IMR-90 (cell line): ENCODE measurements at regions not wholly inside any gene's neighbourhood (a gene's known extent, or its start where the extent isn't known, plus 50 kb on each side); places are given as distances from the start of the nearest gene placed in this dataset.

Experiments used
- ATAC-seq: fragments of 200-7000 bp; cut with Tn5 transposase; 2 replicates; pipeline ENCODE4 v1.9.1; 2020; ENCODE audit warnings: low read depth, mild to moderate bottlenecking, moderate library complexity
- BruUV-seq: library from RNA; stranded (reverse); fragments of 400-500 nt; replicated peaks from 2 replicates; lab custom pipeline; 2021; lab: Mats Ljungman, UMichigan
- CTCF ChIA-PET: fragments of 300-600 bp; formaldehyde crosslinking; extraction: SDS; loops from one replicate; lab custom pipeline; 2021; ENCODE audit warnings: antibody characterized with exemption; lab: Yijun Ruan, JAX
- POLR2A ChIA-PET: fragments of 300-600 bp; sonication (Branson Sonifier 250); formaldehyde crosslinking; loops from one replicate; lab custom pipeline; 2022; ENCODE audit warnings: antibody characterized with exemption; ENCODE audit not compliant: unreplicated experiment; lab: Charles Lee
- DNase-seq: peaks from one replicate; pipeline ENCODE4 v3.0.0; 2013
- H2AFZ ChIP-seq: replicated peaks from 2 replicates; pipeline ENCODE3; 2013; ENCODE audit warnings: low read length, mild to moderate bottlenecking; ENCODE audit not compliant: poor library complexity
- H2AK5ac ChIP-seq: 2 replicates; pipeline ENCODE4 v1.6.1; 2013; ENCODE audit warnings: low read depth, low read length, inconsistent platforms
- H2AK9ac ChIP-seq: replicated peaks from 2 replicates; pipeline ENCODE3; 2013; ENCODE audit warnings: mild to moderate bottlenecking, low read depth, low read length, moderate library complexity; ENCODE audit not compliant: poor library complexity
- H2BK120ac ChIP-seq: 2 replicates; pipeline ENCODE4 v1.6.1; 2013; ENCODE audit warnings: low read depth, low read length, inconsistent platforms
- H2BK15ac ChIP-seq: 3 replicates; pipeline ENCODE4 v1.6.1; 2013; ENCODE audit warnings: low read depth, low read length, inconsistent platforms
- H2BK20ac ChIP-seq: 2 replicates; pipeline ENCODE4 v1.6.1; 2013; ENCODE audit warnings: low read depth, mild to moderate bottlenecking, inconsistent platforms, low read length, moderate library complexity
- H2BK5ac ChIP-seq: 2 replicates; pipeline ENCODE4 v1.6.1; 2013; ENCODE audit warnings: mild to moderate bottlenecking, low read depth, low read length, inconsistent platforms; ENCODE audit not compliant: poor library complexity, severe bottlenecking
- H3K14ac ChIP-seq: replicated peaks from 2 replicates; pipeline ENCODE4 v1.6.1; 2013; ENCODE audit warnings: low read depth, low read length, inconsistent platforms
- H3K18ac ChIP-seq: 2 replicates; pipeline ENCODE4 v1.6.1; 2013; ENCODE audit warnings: low read depth, low read length, control low read depth
- H3K23ac ChIP-seq: 2 replicates; pipeline ENCODE4 v1.6.1; 2013; ENCODE audit warnings: low read depth, low read length, inconsistent platforms
- H3K27ac ChIP-seq: 2 replicates; pipeline ENCODE4 v1.5.1; 2013; ENCODE audit warnings: mild to moderate bottlenecking, control low read depth, low read length; ENCODE audit not compliant: insufficient read depth
- H3K27me3 ChIP-seq: 2 replicates; pipeline ENCODE4 v1.6.1; 2013; ENCODE audit warnings: low read length; ENCODE audit not compliant: control insufficient read depth, insufficient read depth
- H3K36me3 ChIP-seq: 2 replicates; pipeline ENCODE4 v1.6.1; 2013; ENCODE audit warnings: low read length, mixed read lengths; ENCODE audit not compliant: control insufficient read depth, insufficient read depth
- H3K4ac ChIP-seq: 2 replicates; pipeline ENCODE4 v1.6.1; 2013; ENCODE audit warnings: low read depth, low read length, inconsistent platforms
- H3K4me1 ChIP-seq: 2 replicates; pipeline ENCODE4 v1.6.1; 2013; ENCODE audit warnings: low read length, mixed read lengths; ENCODE audit not compliant: control insufficient read depth, insufficient read depth
- H3K4me2 ChIP-seq: 2 replicates; pipeline ENCODE4 v1.6.1; 2013; ENCODE audit warnings: low read depth, mild to moderate bottlenecking, control low read depth, low read length, moderate library complexity
- H3K4me3 ChIP-seq: 2 replicates; pipeline ENCODE4 v1.5.1; 2013; ENCODE audit warnings: low read depth, mild to moderate bottlenecking, control low read depth, low read length, moderate library complexity; ENCODE audit not compliant: insufficient read depth
- H3K56ac ChIP-seq: 2 replicates; pipeline ENCODE4 v1.6.1; 2013; ENCODE audit warnings: low read length, inconsistent platforms; ENCODE audit not compliant: insufficient read depth; ENCODE audit errors: extremely low read depth
- H3K79me1 ChIP-seq, 2 experiments: 2 replicates each; pipeline ENCODE4 v1.6.1; 2013; ENCODE audit warnings: low read length in 2 of 2, inconsistent platforms in 1 of 2, low read depth in 1 of 2
- H3K9ac ChIP-seq: 2 replicates; pipeline ENCODE4 v1.6.1; 2013; ENCODE audit warnings: low read depth, low read length, control low read depth
- H3K9me1 ChIP-seq: 2 replicates; pipeline ENCODE4 v1.6.1; 2013; ENCODE audit warnings: low read length, inconsistent platforms; ENCODE audit not compliant: insufficient read depth
- H3K9me3 ChIP-seq: 2 replicates; pipeline ENCODE4 v1.6.1; 2013; ENCODE audit warnings: low read length; ENCODE audit not compliant: control insufficient read depth, insufficient read depth
- H4K20me1 ChIP-seq: 2 replicates; pipeline ENCODE4 v1.6.1; 2013; ENCODE audit warnings: low read length, inconsistent platforms; ENCODE audit not compliant: insufficient read depth
- H4K5ac ChIP-seq: 2 replicates; pipeline ENCODE4 v1.6.1; 2013; ENCODE audit warnings: mild to moderate bottlenecking, low read depth, low read length, control low read depth
- H4K8ac ChIP-seq, 2 experiments: 2 replicates each; pipeline ENCODE4 v1.6.1; 2013; ENCODE audit warnings: low read depth in 2 of 2, low read length in 2 of 2, control low read depth in 1 of 2, inconsistent platforms in 1 of 2
- H4K91ac ChIP-seq: 2 replicates; pipeline ENCODE4 v1.6.1; 2013; ENCODE audit warnings: low read depth, low read length, inconsistent platforms; ENCODE audit not compliant: insufficient read depth
- BHLHE40 ChIP-seq: fragments of 150-350 bp; IDR thresholded peaks from 2 replicates; pipeline ENCODE4 v1.6.1; 2016; ENCODE audit warnings: mild to moderate bottlenecking, low read depth, low read length
- CEBPB ChIP-seq: IDR thresholded peaks from 2 replicates; pipeline ENCODE4 v1.6.1; 2012; ENCODE audit warnings: low read depth, low read length, improper control_type of control experiment
- FOS ChIP-seq: fragments of 150-350 bp; IDR thresholded peaks from 2 replicates; pipeline ENCODE4 v1.6.1; 2016; ENCODE audit warnings: low read depth, low read length
- MAFK ChIP-seq: IDR thresholded peaks from 2 replicates; pipeline ENCODE4 v1.6.1; 2012; ENCODE audit warnings: low read depth, low read length, improper control_type of control experiment
- MAZ ChIP-seq: IDR thresholded peaks from 2 replicates; pipeline ENCODE4 v1.6.1; 2012; ENCODE audit warnings: low read depth, mild to moderate bottlenecking, low read length, improper control_type of control experiment, moderate library complexity, borderline replicate concordance
- MXI1 ChIP-seq: IDR thresholded peaks from 2 replicates; pipeline ENCODE4 v1.6.1; 2012; ENCODE audit warnings: low read depth, mild to moderate bottlenecking, low read length, moderate library complexity, borderline replicate concordance
- NFE2L2 ChIP-seq: fragments of 150-350 bp; IDR thresholded peaks from 2 replicates; pipeline ENCODE4 v1.6.1; 2016; ENCODE audit warnings: low read depth, mild to moderate bottlenecking, low read length
- POLR2A ChIP-seq: IDR thresholded peaks from 2 replicates; pipeline ENCODE4 v1.6.1; 2012; ENCODE audit warnings: mild to moderate bottlenecking, low read depth, low read length
- RAD21 ChIP-seq: IDR thresholded peaks from 2 replicates; pipeline ENCODE4 v1.6.1; 2012; ENCODE audit warnings: low read length, improper control_type of control experiment
- RCOR1 ChIP-seq: IDR thresholded peaks from 2 replicates; pipeline ENCODE4 v1.6.1; 2012; ENCODE audit warnings: mild to moderate bottlenecking, low read length, improper control_type of control experiment; ENCODE audit not compliant: insufficient replicate concordance
- RFX5 ChIP-seq: IDR thresholded peaks from 2 replicates; pipeline ENCODE4 v1.8.0; 2012; ENCODE audit warnings: low read depth, mild to moderate bottlenecking, low read length, moderate library complexity
- USF2 ChIP-seq: fragments of 150-350 bp; IDR thresholded peaks from 2 replicates; pipeline ENCODE4 v1.6.1; 2017; ENCODE audit warnings: mild to moderate bottlenecking, antibody characterized with exemption, low read length, low read depth
- WGBS, 2 experiments: methylation state at CpG; one replicate each; pipeline versions ENCODE4 v1.1.5 to v1.1.7; 2013; ENCODE audit warnings: missing lambda C conversion rate in 2 of 2; ENCODE audit not compliant: insufficient read length in 1 of 2; ENCODE audit errors: extremely low coverage in 2 of 2; 5-methylcytosine and 5-hydroxymethylcytosine counted together
- dilution Hi-C: fragments of 300-500 bp; cut with HindIII; formaldehyde crosslinking; loops from one replicate; pipeline ENCODE4 v1.14.3; 2018; ENCODE audit warnings: low sequenced_read_pairs; ENCODE audit not compliant: unreplicated experiment
- in situ Hi-C: fragments of 300-500 bp; cut with MboI; formaldehyde crosslinking; loops from 3 replicates; pipeline ENCODE4 v1.14.3; 2019; ENCODE audit warnings: low sequenced_read_pairs, inconsistent platforms, mixed read lengths
- intact Hi-C: fragments of 100-400 bp; cut with micrococcal nuclease; formaldehyde crosslinking; loops from 2 replicates; pipeline ENCODE4 v1.10.0; 2022
- TF ChIP-seq, protein P1 (sequence below): fragments of 150-350 bp; IDR thresholded peaks from 2 replicates; pipeline ENCODE4 v1.6.1; 2016; ENCODE audit warnings: low read depth, mild to moderate bottlenecking, low read length, moderate library complexity, borderline replicate concordance

DNA sequence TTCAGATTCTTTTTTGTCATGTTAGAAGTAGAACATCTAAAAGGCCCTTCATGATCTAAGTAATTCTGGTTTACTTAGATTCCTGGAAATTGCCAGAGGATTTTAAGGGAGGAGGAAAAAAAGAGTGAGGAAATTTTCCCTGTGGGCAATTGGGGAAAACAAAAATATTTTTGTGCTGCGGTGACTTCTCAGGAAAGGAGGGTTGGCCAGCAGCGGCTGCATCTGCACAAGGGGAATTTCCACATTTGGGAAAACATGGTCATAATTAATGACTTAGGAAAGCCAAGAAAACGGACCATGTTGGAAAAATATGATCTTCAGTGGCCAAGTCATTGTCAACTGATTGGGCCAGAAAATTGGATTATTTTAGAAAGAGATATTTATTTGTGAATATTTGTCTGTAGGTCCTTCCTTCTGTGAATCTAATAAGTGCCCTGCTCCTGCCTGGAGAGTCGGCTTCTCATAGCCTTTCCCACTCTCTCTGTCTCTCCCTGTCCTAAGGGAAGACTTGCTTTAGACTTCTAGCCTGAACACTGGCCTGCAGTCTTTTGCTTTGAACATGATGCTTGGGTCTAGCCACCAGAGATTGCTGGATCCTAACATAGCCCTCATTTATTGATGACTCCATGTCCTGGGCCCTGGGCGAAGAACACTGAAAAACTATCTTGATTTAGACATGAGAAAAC is 124.2 kb upstream of the MKLN1 start:
- H2AK5ac ChIP-seq = no peak overlapping the region
- ChIA-PET POLR2A (no interaction called here), CTCF (no interaction called here)
- in situ Hi-C loops (no loop called here), intact Hi-C loops (no loop called here), dilution Hi-C loops (no loop called here)
- no peak overlapping the region for H3K4ac ChIP-seq
- no peak overlapping the region for H4K5ac ChIP-seq
- H4K20me1 ChIP-seq = no peaks in the 10 kb centered on the region
- H3K9me1 ChIP-seq = no peaks in the 10 kb centered on the region
- DNase-seq (no peak), ATAC-seq (no peak)
- H3K56ac ChIP-seq = no peak overlapping the region
- no peaks in the 10 kb centered on the region for H3K27me3 ChIP-seq
- no peak overlapping the region for H4K91ac ChIP-seq
- BruUV-seq = no TSS peak
- no peak overlapping the region for H3K14ac ChIP-seq
- no peak overlapping the region for H2BK120ac ChIP-seq
- H3K18ac ChIP-seq = no peak overlapping the region
- no peak overlapping the region for H2AFZ ChIP-seq
- H2AK9ac ChIP-seq = no peak overlapping the region
- no peaks in the 10 kb centered on the region for H3K9me3 ChIP-seq
- H2BK15ac ChIP-seq = no peak overlapping the region
- no peak overlapping the region for H2BK5ac ChIP-seq
- H2BK20ac ChIP-seq = no peak overlapping the region
- H3K9ac ChIP-seq = no peak overlapping the region
- no peak overlapping the region for H3K27ac ChIP-seq
- H3K4me1 ChIP-seq = no peaks in the 10 kb centered on the region
- no peak overlapping the region for H3K23ac ChIP-seq
- H3K4me3 ChIP-seq = no peak overlapping the region
- 100% methylated on average over 1 of the region's 5 CpGs; no CpG with 5 or more reads in 1 of the 2 experiments for WGBS, 2 experiments
- H4K8ac ChIP-seq = no peak overlapping the region
- no peaks in the 10 kb centered on the region for H3K36me3 ChIP-seq
- no peaks in the 10 kb centered on the region for H3K79me1 ChIP-seq
- TF ChIP-seq MAZ (no peak), FOS (no peak), MXI1 (no peak), CEBPB (no peak), BHLHE40 (no peak), RCOR1 (no peak), NFE2L2 (no peak), MAFK (no peak), RFX5 (no peak), RAD21 (no peak), USF2 (no peak), POLR2A (no peak)
- TF ChIP-seq, protein P1, sequence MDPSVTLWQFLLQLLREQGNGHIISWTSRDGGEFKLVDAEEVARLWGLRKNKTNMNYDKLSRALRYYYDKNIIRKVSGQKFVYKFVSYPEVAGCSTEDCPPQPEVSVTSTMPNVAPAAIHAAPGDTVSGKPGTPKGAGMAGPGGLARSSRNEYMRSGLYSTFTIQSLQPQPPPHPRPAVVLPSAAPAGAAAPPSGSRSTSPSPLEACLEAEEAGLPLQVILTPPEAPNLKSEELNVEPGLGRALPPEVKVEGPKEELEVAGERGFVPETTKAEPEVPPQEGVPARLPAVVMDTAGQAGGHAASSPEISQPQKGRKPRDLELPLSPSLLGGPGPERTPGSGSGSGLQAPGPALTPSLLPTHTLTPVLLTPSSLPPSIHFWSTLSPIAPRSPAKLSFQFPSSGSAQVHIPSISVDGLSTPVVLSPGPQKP = no peak
- no peak overlapping the region for H3K4me2 ChIP-seq
